ENCODE measurements at regions not wholly inside any gene's neighbourhood (a gene's known extent, or its start where the extent isn't known, plus 50 kb on each side); places are given as distances from the start of the nearest gene placed in this dataset.

- no peak for TF ChIP-seq ZNF274 (IDR thresholded peaks at IDR 0.05; ENCODE audit: low read depth, low read length)
- TF ChIP-seq YY1 (IDR thresholded peaks at IDR 0.05; ENCODE audit: insufficient read depth, insufficient read length): no peak
- no peak for TF ChIP-seq SUZ12 (IDR thresholded peaks at IDR 0.05; ENCODE audit: extremely low read depth, insufficient read depth, insufficient read length)
These were observed 78.2 kb upstream of the EEF1E1 start for GRCh38 chr6:8180327-8181159.

Measured in NT2/D1 (cell line).